HG03439 (cell line): ENCODE measurements at regions not wholly inside any gene's neighbourhood (a gene's known extent, or its start where the extent isn't known, plus 50 kb on each side); places are given as distances from the start of the nearest gene placed in this dataset.
"Not testable (repeated sequence)": the region's sequence is repeated elsewhere in the genome, so short reads cannot be mapped to it uniquely, and the experiment has no call there.

ENCODE experiments used
- ATAC-seq: cut with Tn5 transposase; IDR thresholded peaks from one replicate; pipeline ENCODE4 v1.9.1; 2021; ENCODE audit warnings: mild to moderate bottlenecking, moderate library complexity; ENCODE audit not compliant: unreplicated experiment

- ATAC-seq = no peak
These were observed 197.4 kb downstream of the UQCRFS1 start for GRCh38 chr19:29015569-29015968.

DNA sequence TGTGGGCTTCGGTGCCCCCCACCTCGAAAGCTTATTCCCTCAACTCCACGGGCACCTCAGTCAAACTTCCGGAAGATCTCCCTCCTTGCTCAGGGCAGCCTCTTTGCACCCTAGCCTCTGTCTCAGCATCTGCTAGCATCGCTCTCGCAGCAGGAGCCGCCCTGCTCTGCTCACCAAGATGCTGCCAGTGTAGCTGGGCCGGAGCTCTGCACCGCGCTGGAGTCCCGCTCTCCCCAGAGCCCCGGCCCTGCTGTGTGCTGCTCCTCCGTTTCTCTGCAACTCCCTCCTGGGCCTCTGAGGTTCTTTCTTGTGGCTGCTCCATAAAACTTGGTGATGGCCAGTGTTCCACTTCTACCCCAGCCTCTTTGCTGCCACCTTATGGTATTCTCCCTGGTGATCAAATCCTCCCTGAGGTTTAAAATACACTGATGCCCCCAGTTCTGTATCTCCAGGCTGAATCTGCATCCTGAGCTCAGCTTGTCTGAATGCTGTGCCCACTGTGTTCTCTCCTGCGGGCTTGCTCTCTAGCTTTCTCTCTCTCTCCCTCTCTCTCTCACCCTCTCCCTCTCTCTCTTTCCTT lies 198.0 kb downstream of the UQCRFS1 start:
- ATAC-seq = no peak

DNA sequence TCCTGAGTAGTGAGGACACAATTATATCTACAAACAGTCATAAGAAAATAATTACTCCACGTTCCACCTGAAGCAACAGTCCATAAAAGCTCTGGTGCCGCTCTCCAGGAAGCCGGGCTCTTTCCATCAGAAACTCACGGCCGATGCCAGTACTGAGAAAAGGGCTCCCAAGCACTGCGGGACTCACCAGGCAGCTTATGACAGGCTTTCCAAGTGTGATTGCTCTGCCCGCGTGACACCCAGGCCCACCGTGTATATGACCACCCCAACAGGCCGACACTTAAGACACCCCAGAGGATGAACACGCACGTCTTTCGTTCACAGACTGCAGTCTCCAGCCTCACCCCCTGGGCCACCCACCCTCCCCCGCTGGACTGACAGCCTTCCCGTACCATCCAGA lies 199.0 kb downstream of the UQCRFS1 start:
- ATAC-seq = no peak

GRCh38 chr19:29013325-29013724 lies 199.6 kb downstream of the UQCRFS1 start:
- ATAC-seq = no peak

DNA sequence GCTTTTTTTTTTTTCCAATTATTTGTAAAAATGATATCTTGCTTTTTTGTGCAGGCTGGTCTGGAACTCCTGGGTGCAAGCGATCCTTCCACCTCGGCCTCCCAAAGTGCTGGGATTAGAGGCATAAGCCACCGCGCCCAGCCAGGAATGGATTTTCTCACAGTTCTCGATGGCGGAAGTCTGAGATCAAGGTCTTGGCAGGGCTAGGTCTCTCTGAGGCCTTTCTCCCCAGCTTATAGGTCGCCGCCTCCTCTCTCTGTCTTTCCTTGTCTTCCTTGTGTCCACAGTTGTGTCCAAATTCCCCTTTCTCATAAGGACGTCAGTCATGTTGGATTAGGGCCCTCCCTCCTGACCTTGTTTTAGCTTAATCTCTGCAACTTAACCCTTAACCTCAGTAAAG lies 200.5 kb downstream of the UQCRFS1 start:
- ATAC-seq = no peak

- no peak for ATAC-seq
These were observed 202.7 kb downstream of the UQCRFS1 start for GRCh38 chr19:29010276-29010675.

- ATAC-seq = no peak
These were observed 206.8 kb downstream of the UQCRFS1 start for GRCh38 chr19:29006057-29006735.

DNA sequence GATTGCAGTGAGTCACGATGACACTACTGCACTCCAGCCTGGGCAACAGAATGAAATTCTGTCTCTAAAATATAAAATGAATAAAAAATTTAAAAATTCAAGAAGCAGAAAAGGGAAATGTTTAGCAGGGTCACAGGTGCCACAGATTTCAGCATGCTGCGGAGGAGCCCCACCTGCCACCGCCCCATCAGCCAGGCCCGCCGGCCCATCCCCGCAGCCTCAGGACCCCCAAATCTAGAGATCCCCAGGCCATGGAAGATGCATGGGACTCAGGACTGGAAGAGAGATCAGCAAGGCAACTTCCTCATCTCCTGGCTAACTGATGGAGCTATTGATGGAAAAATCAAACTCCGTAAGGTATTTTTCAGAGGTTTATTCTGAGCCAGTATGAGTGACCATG lies 208.2 kb downstream of the UQCRFS1 start:
- no peak for ATAC-seq

GRCh38 chr19:29003641-29004409 lies 209.1 kb downstream of the UQCRFS1 start:
- ATAC-seq = no peak

GRCh38 chr19:29002336-29002735 lies 210.6 kb downstream of the UQCRFS1 start:
- no peak for ATAC-seq

GRCh38 chr19:29001597-29002245 lies 211.2 kb downstream of the UQCRFS1 start:
- ATAC-seq = no peak

GRCh38 chr19:29001141-29001581 lies 211.8 kb downstream of the UQCRFS1 start:
- ATAC-seq = no peak

DNA sequence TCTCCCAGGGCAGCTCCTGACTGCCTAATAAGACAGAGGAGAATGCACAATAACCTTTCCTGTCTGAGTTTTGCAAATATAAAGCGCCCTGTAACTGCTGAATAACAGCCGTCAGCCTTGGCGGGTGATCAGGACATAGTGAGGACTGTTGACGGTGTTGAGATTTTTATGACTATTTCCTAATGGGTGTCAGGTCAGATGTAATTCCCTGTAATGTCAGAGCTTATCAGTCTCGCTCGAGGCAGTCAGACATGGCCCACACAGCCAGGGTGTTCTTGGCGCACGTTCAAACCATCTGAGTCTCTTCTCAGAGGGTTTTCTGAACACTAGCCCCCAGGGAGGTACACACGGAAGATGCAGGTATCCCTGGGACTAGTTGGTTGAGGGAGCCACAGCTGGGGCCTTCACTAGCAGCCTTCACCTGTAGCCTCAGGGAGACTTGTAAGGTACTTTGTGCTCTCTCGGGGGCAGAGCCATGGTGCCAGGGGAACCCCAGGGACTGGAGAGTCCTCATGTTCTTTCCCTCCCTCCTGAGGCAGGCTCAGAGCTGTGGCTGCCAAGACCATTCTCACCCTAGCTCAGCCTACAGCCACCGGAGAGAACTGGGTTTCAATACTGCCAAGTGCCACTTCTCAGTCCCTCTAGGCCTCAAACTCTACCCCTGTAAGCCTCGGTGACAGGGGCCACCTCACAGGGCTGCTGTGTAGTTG lies 213.1 kb downstream of the UQCRFS1 start:
- ATAC-seq = no peak

GRCh38 chr19:28998974-28999373 lies 214.0 kb downstream of the UQCRFS1 start:
- no peak for ATAC-seq

- ATAC-seq = not testable (repeated sequence)
These were observed 215.1 kb downstream of the UQCRFS1 start for GRCh38 chr19:28997866-28998265.

DNA sequence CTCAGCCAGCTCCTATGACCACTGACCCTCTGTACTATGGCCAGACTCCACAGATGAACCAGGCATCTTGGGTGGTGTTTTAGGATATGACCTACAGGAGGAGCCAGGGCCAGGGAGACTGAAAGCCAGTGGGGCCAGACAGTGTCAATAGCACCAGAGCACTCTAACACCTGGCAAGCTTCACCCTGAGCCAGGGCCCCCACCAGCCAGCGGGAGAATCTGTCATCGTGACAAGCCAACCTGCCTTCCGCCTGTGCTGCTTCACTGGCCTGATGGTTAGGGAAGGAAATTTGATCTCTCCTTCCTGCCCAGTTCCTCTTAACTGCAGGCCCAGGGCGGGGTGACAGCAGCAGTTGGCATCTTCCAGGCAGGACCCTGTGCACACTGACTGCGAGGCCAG lies 222.4 kb downstream of the UQCRFS1 start:
- no peak for ATAC-seq

DNA sequence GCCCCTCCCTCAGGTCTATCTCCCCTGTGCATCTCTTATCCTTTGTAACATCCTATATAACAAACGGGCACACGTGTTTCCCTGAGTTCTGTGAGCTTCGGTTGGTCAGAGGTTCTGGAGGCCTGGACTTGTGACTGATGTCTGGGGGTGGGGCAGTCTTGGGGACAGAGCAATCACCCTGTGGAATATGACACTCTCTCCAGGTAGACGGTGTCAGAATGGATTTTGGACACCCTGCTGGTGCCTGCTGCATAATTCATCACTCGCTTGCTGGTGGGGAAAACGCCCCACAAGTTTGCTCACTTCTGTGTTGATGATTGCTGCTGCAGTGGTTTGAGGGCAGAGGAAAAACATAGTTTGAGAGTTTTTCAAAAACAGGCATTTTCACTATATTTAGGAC lies 223.2 kb downstream of the UQCRFS1 start:
- no peak for ATAC-seq

DNA sequence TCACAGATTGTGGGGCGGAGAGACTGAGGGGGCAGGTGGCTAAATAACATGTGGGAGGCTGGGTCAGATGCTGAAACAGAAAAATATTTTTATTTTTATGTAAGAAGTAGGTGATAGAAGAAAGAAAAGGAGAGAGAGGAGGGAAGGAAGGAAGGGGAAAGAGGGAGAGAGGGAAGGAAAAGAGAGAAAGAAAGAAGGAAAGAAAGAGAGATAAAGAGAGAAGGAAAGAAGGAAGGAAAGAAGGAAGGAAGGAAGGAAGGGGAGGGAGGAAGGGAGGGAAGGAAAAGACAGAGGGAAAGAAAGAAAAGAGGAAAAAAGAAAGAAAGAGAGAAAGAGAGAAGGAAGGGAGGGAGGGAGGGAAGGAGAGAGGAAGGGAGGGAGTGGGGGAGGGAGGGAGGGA lies 224.9 kb downstream of the UQCRFS1 start:
- ATAC-seq = no peak

DNA sequence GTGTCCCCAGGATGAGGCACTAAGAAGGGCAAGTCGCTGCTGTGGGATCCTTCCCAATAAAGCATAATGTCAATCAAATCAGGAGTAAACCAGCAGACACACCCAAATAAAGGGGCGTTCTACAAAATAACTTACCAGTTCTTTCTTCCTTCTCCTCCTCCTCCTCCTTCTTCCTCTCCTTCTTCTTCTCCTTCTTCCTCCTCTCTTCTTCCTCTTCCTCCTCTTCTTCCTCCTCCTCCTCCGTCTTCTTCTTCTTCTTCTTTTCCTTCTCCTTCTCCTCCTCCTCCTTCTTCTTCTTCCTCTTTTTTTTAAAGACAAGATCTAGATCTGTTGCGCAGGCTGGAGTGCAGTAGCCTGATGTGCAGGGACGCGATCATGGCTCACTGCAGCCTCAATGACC lies 225.8 kb downstream of the UQCRFS1 start:
- ATAC-seq = no peak

GRCh38 chr19:28985201-28985600 lies 227.8 kb downstream of the UQCRFS1 start:
- ATAC-seq = no peak

DNA sequence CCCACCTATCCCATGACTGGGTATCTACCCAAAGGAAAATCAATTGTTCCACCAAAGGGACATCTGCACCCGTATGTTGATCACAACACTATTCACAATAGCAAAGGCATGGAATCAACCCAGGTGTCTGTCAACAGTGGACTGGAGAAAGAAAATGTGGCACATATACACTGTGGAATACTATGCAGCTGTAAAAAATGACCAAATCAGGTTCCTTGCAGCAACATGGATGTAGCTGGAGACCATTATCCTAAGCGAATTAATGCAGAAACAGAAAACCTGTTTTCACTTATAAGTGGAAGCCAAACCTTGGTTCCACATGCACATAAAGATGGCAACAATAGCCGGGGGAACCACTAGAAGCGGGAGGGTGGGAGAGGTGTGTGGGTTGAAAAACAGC lies 228.6 kb downstream of the UQCRFS1 start:
- ATAC-seq = no peak
